Motor neuron (in vitro differentiated cells): ENCODE measurements at regions not wholly inside any gene's neighbourhood (a gene's known extent, or its start where the extent isn't known, plus 50 kb on each side); places are given as distances from the start of the nearest gene placed in this dataset.

Source experiments
- ATAC-seq, 8 experiments: fragments of 200-7000 bp; cut with Tn5 transposase; replicated peaks in 6 of 8; 2 replicates each; pipeline ENCODE4 v1.8.0; 2021; ENCODE audit warnings: mild to moderate bottlenecking in 8 of 8, moderate library complexity in 8 of 8
- H3K27ac ChIP-seq, 2 donors: fragments of 250-450 bp; sonication (Bioruptor Pico); 2 replicates each; pipeline ENCODE4 v1.9.0; 2021; ENCODE audit warnings: antibody characterized with exemption in 2 of 2, mild to moderate bottlenecking in 2 of 2, moderate library complexity in 1 of 2
- H3K4me1 ChIP-seq, 2 donors: fragments of 250-450 bp; sonication (Bioruptor Pico); replicated peaks in 1 of 2; 2 replicates each; pipeline ENCODE4 v1.6.1; 2021; ENCODE audit warnings: antibody characterized with exemption in 2 of 2, mild to moderate bottlenecking in 2 of 2, moderate library complexity in 1 of 2
- H3K4me3 ChIP-seq, 5 donors: fragments of 250-450 bp; sonication (Bioruptor Pico); 2 replicates each; pipeline ENCODE4 v1.9.0; 2021; ENCODE audit warnings: antibody characterized with exemption in 5 of 5, mild to moderate bottlenecking in 5 of 5, moderate library complexity in 4 of 5
- WGBS, 10 experiments: fragments of 450-650 bp; shearing (Covaris generic); methylation state at CpG; one replicate each; pipeline ENCODE4 v1.0.0; 2022; 5-methylcytosine and 5-hydroxymethylcytosine counted together
- in situ Hi-C, 9 experiments: fragments of 400-800 bp; cut with MboI; loops; one replicate each; pipeline ENCODE4 v1.15.0; 2021; ENCODE audit warnings: low sequenced_read_pairs in 9 of 9, low pct_unique_long_range_greater_than_20kb in 2 of 9; ENCODE audit not compliant: unreplicated experiment in 9 of 9

DNA sequence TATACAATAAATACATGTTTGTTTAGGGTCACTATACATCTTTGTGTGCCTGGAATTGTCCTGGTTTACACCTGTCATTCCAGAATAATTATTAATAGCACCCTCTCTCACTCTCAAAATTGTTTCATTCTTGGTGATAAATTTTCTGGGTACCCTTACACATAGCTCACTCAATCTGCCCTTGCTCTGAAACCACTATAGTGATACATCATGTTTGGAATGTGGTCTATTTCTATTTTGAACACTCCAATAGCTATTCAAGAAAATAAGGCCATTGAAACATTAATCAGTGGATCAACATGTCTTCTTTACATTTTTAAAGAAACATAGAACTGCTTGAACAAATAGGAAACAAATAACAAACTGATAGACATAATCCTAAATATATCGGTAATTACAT is 158.7 kb downstream of the ARRDC3 start:
- Histone ChIP-seq H3K4me1 (no peaks in the 10 kb centered on the region), H3K27ac (no peak overlapping the region), H3K4me3 (no peak overlapping the region)
- 80 to 100% (median 100%) methylated on average over 1 of the region's 1 CpG; no CpG with 5 or more reads in 1 of the 10 experiments for WGBS, 10 experiments
- no peak for ATAC-seq
- in situ Hi-C loops: loop anchor here in 1 of 9 experiments (25.0 kb wide), 1 partner anchor 112 kb away; no protein-coding TSS in a partner anchor

DNA sequence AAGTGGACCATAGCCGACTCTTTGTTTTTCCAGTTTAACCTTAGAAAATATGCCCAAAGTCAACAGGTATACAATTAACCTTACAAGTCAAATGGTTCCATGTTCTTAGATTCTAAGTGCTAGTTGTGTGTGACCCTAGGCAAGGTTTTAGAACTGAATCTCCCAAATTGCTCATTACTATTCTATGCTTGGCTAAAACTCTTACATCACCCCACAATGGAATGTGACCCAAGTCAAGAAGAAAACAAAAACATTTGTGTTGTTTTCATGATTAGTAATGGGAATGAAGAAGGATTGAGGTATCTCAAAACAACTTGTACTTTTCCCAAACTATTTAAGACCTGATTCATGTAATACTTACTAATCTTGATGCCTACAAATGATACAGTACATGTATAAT is 159.2 kb downstream of the ARRDC3 start:
- 80 to 100% (median 94%) methylated on average over 1 of the region's 1 CpG; no CpG with 5 or more reads in 6 of the 10 experiments for WGBS, 10 experiments
- Histone ChIP-seq H3K4me1 (peaks cover 3% of the 10 kb centered on the region in 2 donors), H3K27ac (no peak overlapping the region), H3K4me3 (no peak overlapping the region)
- in situ Hi-C loops: loop anchor here in 1 of 9 experiments (25.0 kb wide), 1 partner anchor 112 kb away; no protein-coding TSS in a partner anchor
- no peak for ATAC-seq

- Histone ChIP-seq H3K4me1 (peaks cover 3 to 4% of the 10 kb centered on the region in 2 donors), H3K4me3 (no peak overlapping the region), H3K27ac (no peak overlapping the region)
- WGBS, 10 experiments: 67 to 100% (median 84%) methylated on average over 1 to 5 of the region's 5 CpGs; no CpG with 5 or more reads in 2 of the 10 experiments
- no peak for ATAC-seq
- in situ Hi-C loops: loop anchor here in 1 of 9 experiments (25.0 kb wide), 1 partner anchor 110 kb away; no protein-coding TSS in a partner anchor
Observed at GRCh38 chr5:91222482-91222881, 160.6 kb downstream of the ARRDC3 start.

DNA sequence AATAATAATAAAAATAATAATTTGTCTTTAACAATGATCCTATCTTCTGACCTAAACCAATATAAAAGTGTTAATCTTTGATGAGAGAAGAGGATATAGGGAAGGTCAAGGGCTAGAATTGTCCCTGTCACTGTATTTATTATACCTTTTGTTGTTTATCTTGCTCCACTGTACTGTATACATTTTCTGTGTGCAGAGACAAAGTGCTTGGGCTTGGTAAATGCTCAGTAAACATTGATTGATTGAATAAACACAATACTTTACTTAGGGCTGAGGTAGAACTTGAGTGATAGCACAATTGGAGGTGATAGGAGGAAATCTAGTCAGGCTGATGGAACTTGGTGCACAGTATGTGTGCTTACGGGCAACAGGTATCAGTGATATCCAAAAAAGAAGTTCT is 161.2 kb downstream of the ARRDC3 start:
- 83 to 100% (median 94%) methylated on average over 1 of the region's 1 CpG; no CpG with 5 or more reads in 6 of the 10 experiments for WGBS, 10 experiments
- ATAC-seq: no peak
- in situ Hi-C loops: loop anchor here in 1 of 9 experiments (25.0 kb wide), 1 partner anchor 110 kb away; no protein-coding TSS in a partner anchor
- no peak overlapping the region for H3K27ac ChIP-seq
- H3K4me3 ChIP-seq: no peak overlapping the region
- peaks cover 3 to 4% of the 10 kb centered on the region in 2 donors for H3K4me1 ChIP-seq

DNA sequence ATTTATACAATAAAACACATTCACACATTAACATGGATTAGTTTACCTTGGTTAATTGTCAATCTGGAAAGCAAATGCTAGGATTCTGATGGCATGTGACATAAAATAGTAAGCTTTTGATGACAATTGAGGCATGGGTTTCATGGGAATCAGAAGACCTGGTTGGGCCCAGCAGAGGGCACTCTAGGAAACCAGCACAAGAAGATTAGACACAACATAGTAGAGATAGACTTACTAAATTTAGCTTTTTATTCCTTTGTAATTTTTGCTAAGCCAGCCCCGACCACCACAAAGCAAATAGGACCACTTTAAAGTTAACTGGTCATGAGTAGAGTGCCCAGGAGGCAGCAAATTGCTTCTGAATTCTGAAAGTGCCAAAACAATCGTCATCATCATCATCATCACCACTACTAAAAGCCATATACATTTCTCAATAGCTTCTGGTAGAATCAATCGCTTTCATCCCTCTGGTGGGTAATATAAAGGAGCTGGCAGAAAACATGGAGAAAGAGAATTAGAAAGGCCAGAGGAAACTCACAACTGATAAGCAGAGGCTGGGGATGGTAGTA is 163.2 kb downstream of the ARRDC3 start:
- peak in 3 of 8 experiments; percentile 36 to 69 (median 42) for ATAC-seq
- Histone ChIP-seq H3K4me3 (no peak overlapping the region), H3K4me1 (peaks cover 3 to 4% of the 10 kb centered on the region in 2 donors), H3K27ac (no peak overlapping the region)
- in situ Hi-C loops: loop anchor here in 1 of 9 experiments (25.0 kb wide), 1 partner anchor 108 kb away; no protein-coding TSS in a partner anchor
- 0 to 100% (median 79%) methylated on average over 1 to 3 of the region's 3 CpGs; no CpG with 5 or more reads in 2 of the 10 experiments for WGBS, 10 experiments

DNA sequence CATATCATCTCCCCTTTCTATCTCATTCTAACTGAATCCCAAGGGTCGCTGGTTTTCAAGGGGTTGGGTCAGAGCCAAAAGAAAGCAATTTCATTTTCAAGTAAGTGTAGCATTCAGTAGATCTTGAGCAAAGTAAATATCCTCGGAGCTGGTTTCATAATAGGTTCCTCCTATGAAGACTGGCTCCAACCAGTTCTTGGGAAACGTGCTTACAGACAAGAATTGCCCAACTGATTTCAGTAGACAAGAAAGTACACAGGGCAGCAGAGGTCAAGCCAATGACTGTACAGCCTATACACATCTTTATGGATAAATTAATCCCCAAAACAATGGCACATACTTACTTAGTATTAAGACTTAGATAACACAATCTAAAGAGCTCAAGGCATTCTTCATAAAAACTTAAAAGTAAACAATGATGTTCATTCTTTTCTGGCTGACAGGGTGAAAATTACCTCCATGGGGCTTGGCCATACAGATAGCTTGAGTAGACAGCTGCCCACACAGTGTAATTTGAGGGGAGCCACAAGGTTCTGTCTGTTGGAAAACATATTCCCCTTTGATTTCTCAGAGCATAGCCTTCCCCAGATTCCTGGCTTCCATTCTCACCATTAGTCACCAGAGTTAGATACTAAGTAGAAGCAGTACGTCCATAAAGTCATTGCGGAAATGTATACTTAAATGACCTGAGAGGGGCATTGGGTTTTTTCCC is 163.9 kb downstream of the ARRDC3 start:
- peaks cover 3 to 4% of the 10 kb centered on the region in 2 donors for H3K4me1 ChIP-seq
- ATAC-seq: peak in 5 of 8 experiments; percentile 14 to 73 (median 36)
- in situ Hi-C loops: loop anchor here in 1 of 9 experiments (25.0 kb wide), 1 partner anchor 107 kb away; no protein-coding TSS in a partner anchor
- no peak overlapping the region for H3K4me3 ChIP-seq
- WGBS, 10 experiments: 0 to 100% (median 59%) methylated on average over 1 to 5 of the region's 5 CpGs
- H3K27ac ChIP-seq: no peak overlapping the region

DNA sequence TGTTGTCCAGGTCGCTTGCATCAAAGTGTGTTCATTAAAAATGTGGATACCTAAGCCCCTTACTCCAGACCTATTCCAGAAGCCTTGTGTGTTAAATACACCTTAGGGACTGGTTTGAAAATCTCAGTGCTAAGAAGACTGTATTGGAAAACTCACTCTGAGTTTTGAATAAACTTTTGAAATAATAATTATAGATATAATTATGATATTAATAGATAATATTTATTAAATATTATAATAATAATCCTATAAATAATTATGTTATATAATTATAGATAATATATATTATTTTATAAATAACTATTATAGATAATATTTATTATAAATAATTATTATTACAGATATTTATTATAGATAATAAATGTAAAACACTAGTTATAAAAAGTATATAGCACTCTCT is 165.3 kb downstream of the ARRDC3 start:
- Histone ChIP-seq H3K27ac (no peak overlapping the region), H3K4me3 (no peak overlapping the region), H3K4me1 (peaks cover 3 to 4% of the 10 kb centered on the region in 2 donors)
- WGBS, 10 experiments: 80 to 100% (median 87%) methylated on average over 1 of the region's 1 CpG; no CpG with 5 or more reads in 2 of the 10 experiments
- in situ Hi-C loops: loop anchor here in 1 of 9 experiments (25.0 kb wide), 1 partner anchor 106 kb away; no protein-coding TSS in a partner anchor
- no peak for ATAC-seq

DNA sequence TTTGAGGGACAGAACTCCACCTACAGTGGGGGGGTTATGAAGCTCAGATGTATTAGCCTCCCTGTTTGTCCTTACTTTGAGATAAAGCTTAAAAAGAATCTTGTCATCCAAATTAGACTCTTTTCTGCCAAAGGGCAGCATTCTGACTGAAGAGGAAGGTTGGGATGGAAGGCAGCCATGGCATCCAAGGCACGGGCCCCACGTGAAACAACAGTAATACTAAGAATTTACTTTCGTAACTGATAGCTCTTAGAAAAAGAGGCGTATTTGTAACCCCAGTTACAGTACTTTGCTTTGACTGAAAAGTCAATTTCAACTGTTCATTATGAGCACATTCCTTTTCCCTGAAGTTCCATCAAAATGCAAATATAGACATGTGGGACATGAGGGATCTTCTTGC is 168.5 kb downstream of the ARRDC3 start:
- H3K4me1 ChIP-seq: peaks cover 3 to 4% of the 10 kb centered on the region in 2 donors
- H3K27ac ChIP-seq: no peak overlapping the region
- no peak for ATAC-seq
- no peak overlapping the region for H3K4me3 ChIP-seq
- in situ Hi-C loops: loop anchor here in 1 of 9 experiments (25.0 kb wide), 1 partner anchor 102 kb away; no protein-coding TSS in a partner anchor
- 76 to 100% (median 89%) methylated on average over 2 to 4 of the region's 4 CpGs; no CpG with 5 or more reads in 2 of the 10 experiments for WGBS, 10 experiments
